Fibroblast of skin of scalp (primary cell): ENCODE measurements at regions not wholly inside any gene's neighbourhood (a gene's known extent, or its start where the extent isn't known, plus 50 kb on each side); places are given as distances from the start of the nearest gene placed in this dataset.

Experiments used
- DNase-seq: peaks from one replicate; pipeline ENCODE4 v3.0.0-alpha.2; 2013

DNA sequence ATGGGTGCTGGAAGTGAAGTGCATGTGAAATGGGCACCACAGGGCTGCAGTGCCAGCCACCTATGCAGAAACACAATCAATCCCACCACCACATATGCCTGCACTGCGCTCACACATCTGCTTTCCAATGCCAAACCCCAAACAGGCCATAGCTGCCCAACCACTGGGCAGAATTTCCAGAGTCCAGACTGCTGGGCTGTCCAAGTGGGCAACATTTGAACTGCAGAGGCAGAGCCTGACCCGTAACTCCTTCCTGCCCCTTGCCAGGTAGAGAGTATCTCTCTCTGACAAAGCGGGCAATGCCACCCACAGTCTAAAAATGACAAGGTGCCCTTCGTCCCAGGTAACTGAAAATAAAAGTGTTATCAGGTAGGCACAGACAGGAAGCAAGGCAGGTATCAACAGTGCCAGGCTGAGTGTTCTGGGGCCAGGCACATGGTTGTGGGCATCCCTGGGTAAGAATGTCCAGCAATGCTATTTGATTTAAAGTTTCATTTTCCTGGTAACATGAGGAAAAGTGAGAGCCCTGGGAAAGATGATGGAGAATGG lies 79.5 kb downstream of the FOXA2 start:
- DNase-seq: no peak

DNA sequence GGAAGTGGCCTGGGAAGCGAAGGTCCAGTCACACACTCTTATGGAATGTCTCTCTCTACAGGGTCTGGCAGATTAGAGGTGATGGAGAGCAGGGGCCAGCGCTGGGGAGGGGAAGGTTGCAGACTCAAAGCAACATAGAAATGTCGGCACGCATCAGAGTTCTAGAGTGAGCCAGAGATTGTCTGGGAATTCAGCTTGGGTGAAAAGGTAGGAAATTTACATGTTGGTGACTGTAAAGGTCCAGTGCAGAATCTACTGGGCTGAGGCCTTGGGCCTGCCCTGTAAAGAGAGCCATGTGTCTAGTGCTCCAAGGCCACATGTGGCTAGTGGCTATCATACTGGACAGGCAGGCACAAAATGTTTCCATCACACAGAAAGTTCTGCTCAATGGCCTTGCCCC lies 80.8 kb downstream of the FOXA2 start:
- DNase-seq: no peak

GRCh38 chr20:22502731-22503191 lies 81.6 kb downstream of the FOXA2 start:
- no peak for DNase-seq

DNA sequence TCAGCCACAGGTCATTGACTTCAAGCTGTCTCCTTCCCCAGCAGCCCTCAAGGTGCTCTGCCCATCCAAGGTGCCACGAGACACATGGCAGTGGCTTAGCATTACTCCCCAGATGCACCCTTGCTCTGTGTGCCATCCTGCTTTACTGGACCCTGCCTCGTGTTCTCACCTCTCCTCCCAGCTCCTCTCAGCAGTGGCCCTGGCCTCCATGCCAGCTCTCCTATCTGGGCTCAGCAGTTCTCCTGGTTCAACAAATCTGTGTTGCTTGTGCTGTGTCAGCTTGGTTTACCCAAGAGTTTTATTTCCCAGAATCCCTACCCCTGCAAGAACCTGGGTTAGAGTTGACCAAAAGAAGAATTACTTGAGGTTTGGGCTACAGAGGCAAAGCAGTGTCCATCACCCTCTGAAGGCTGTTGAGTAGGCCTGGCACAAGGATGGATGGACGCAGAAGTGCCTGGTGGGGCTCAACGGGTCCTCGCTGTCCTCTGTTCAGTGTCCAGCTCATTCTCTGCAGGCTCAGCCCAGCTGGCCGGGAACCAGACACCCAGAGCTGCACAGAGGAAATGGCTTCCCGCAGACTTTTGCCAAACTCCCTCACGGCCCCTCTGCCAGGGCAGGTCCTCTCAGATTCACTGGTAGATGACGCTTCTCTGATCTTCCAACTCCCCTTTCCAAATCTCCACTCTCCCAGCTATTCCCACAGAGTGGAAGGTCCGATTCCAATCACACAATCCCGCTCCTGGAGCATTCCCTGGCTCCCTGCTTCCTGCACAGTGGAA lies 82.6 kb downstream of the FOXA2 start:
- DNase-seq: no peak

GRCh38 chr20:22501034-22501433 lies 83.3 kb downstream of the FOXA2 start:
- DNase-seq: no peak

DNA sequence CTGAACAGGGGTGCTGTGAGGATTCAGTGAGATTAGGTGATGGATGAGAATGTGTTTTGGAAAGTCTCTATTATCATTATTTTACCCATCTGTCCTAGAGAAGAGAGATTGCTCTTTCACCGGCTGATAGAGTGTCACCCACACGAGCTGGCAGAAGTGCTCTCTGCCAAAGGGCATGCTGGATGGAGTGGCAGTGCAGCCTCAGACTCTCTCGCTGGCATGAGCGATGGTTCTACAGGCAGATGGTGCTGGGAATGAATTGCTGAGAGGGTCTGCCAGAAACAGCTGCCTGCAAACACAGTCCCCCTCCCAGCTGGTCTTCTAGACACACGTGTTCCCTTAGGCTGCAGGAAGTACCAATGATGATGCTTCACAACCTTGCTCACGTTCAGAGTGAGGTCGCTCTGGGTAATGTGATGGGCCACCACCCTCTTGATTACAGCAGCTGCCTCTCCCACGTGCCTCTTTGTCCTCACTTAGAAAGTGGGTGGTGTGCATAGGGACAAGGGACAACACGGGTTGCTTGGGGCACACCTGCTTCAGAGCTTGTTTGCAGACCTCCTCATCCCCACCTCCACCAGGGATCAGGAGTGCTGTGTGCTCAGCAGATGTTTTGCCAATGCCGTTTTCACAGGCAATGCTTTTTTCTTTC lies 84.7 kb downstream of the FOXA2 start:
- DNase-seq: no peak

- no peak for DNase-seq
Measured at GRCh38 chr20:22496817-22497216, 87.6 kb downstream of the FOXA2 start.

DNA sequence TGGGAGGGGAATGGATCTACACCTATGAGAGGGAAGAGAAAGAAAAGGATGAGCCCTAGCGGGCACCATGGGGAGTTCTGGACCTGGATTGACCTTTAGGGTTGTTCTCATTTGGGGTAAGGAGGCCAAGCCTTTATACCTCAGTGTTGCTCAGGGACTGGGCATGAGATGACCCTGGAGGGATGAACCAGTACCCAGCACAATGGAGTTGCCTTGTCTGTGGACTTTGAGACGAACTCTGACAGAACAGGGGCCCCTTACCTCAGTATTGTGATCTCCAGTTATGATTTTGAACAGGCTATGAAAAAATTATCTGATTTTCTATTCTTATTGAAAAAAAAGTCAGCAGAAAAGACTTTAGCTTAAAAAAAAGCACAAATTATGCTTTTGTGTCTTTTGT lies 88.6 kb downstream of the FOXA2 start:
- DNase-seq: no peak

- DNase-seq: no peak
Measured at GRCh38 chr20:22495172-22495571, 89.2 kb downstream of the FOXA2 start.

DNA sequence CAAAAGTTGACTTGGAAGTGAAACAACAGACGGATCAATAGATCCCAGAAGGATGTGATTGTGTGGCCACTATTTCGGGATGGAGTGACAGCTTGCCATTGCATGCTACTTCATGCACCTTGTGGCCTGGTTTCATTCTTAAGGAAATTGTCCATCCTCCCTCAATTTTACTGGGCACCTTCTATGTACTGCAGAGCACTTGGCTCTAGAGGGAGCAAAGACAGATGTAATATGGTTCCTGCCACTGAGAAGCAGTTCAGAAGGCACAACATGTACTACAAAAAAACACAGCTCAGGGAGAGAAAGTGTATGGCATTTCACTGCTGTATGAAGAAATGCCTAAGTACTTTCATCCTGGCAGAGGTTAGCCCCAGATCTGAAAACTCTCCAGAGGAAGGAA lies 91.9 kb downstream of the FOXA2 start:
- no peak for DNase-seq

GRCh38 chr20:22491194-22491505 lies 93.2 kb downstream of the FOXA2 start:
- DNase-seq: no peak

- no peak for DNase-seq
Measured at GRCh38 chr20:22490287-22491193, 93.8 kb downstream of the FOXA2 start.

DNA sequence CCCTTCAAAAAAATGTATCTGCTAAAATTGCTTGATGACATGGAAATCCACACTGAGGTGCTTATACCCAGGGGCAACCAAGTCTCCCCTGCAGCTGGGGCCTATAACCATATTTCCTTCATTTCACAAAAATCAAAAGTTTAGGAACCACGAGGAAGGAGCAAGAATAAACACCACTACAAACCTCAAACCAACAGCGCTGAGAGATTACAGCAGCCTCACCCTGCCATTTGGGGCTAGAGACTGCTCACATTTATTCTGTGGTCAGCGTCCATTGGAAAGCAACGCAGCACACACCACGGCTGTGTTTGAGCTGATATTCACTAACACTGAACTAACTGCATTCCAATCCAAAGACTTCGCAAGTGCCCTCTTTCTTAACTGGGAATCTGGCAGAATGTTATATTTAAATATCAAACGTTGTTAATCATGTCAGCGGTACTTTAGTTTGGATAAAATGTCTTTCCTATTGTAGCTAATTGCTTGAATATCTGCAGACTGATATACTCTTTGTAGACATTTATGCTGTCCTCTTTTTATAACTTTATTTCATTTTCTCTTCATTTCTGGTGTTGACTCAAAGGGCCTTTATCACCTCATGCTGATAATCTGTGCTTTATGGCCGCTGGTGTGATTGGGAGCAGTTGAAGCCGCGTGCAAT lies 94.6 kb downstream of the FOXA2 start:
- DNase-seq: no peak

DNA sequence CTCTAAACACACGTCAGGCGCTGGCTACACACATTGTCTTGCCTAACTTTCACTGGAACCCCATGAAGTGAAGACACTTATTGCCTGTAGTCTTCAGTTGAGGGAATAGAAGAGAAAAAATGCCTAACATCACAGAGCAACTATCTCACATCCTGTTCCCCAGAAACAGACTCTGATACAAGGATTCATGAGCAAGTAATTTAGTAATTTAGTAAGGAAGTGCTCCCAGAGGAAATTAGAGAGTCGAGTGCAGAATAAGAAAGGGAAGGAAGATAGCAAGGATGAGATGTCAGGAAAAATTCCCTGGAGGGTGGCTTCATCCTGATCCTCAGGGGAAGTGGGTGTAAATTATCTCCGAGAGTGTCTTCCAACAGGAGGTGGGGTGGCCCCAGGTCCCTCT lies 104.0 kb downstream of the FOXA2 start:
- DNase-seq: no peak

DNA sequence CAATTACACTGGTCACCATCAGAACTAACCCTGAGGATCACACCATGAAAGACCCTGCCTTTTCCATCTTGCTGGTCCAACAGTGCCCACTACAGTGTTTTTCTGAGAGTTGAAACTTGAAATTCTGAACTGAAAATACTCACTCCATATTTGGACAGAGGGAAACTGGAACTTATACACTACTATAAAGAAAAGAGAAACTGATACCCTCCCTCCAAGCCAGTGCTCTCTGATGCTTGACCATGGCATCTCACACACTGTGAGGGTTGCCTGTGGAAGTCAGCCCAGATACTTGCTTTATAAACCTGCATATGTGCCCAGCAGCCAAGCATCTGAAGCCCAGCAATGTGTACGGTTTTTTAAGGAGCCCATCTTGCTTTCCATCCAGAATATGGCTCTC lies 108.7 kb downstream of the FOXA2 start:
- DNase-seq: no peak

- no peak for DNase-seq
Measured at GRCh38 chr20:22474224-22474623, 110.1 kb downstream of the FOXA2 start.

- DNase-seq: no peak
Measured at GRCh38 chr20:22473293-22473692, 111.1 kb downstream of the FOXA2 start.

- DNase-seq: no peak
Measured at GRCh38 chr20:22472447-22473100, 111.8 kb downstream of the FOXA2 start.

GRCh38 chr20:22471156-22471836 lies 113.1 kb downstream of the FOXA2 start:
- DNase-seq: no peak

- DNase-seq: no peak
Measured at GRCh38 chr20:22470620-22471026, 113.7 kb downstream of the FOXA2 start.

DNA sequence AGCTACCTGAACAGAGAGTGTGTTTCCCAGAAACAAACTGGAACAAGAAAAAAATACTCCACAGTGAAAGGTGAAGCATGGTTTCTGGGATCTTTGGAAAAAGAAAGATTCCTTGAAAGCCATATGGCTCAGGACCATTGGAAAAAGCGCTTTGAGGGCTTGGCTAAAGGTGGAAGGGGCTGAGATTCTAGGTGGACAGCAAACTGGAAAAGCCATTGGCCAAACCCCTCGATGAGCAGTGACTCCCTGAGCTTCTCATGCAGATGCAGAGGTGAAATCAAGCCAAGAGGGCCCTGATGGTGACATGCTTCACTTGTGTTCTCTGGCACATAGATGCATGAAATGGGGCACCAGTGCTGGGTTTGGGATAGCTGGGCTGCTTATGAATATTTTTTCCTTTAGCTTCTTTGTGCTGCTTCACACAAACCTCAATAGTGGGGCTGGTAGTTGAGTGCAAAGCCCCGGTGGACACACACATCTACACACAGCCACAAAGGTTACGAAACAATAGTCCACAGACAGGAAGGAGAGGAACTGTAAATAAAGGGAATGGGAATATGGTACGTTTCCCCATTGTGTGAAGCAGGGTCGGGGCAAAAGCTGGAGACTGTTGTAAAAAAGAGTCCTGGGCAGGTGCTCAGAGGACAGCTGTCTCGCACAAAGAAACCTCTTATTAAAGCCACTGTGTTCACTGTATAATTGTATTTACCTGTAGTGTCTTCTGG lies 117.8 kb downstream of the FOXA2 start:
- DNase-seq: no peak
